Left cardiac atrium (tissue), 4 donors: ENCODE measurements at regions not wholly inside any gene's neighbourhood (a gene's known extent, or its start where the extent isn't known, plus 50 kb on each side); places are given as distances from the start of the nearest gene placed in this dataset.
"Not testable (repeated sequence)": the region's sequence is repeated elsewhere in the genome, so short reads cannot be mapped to it uniquely, and the experiment has no call there.

Experiments used
- ATAC-seq, 2 donors: fragments of 200-7000 bp; cut with Tn5 transposase; one replicate each; pipeline ENCODE4 v1.9.1; 2020; ENCODE audit warnings: mild to moderate bottlenecking in 2 of 2, moderate library complexity in 2 of 2
- DNase-seq: peaks from one replicate; pipeline ENCODE4 v3.0.0-alpha.2; 2020
- intact Hi-C, 2 donors: fragments of 100-400 bp; cut with DNase I; formaldehyde crosslinking; loops; one replicate each; pipeline versions ENCODE4 v1.14.1 to v1.15.1; 2022 to 2023
- donor health status: DM: no; HTN: yes; CAD: no.
- donor health status: DM: no; HTN: yes; CAD: no; lungs with severe emphysema.
- donor health status: DM: yes; HTN: yes; CAD: no.
- donor health status: Dilated cardiomyopathy.

DNA sequence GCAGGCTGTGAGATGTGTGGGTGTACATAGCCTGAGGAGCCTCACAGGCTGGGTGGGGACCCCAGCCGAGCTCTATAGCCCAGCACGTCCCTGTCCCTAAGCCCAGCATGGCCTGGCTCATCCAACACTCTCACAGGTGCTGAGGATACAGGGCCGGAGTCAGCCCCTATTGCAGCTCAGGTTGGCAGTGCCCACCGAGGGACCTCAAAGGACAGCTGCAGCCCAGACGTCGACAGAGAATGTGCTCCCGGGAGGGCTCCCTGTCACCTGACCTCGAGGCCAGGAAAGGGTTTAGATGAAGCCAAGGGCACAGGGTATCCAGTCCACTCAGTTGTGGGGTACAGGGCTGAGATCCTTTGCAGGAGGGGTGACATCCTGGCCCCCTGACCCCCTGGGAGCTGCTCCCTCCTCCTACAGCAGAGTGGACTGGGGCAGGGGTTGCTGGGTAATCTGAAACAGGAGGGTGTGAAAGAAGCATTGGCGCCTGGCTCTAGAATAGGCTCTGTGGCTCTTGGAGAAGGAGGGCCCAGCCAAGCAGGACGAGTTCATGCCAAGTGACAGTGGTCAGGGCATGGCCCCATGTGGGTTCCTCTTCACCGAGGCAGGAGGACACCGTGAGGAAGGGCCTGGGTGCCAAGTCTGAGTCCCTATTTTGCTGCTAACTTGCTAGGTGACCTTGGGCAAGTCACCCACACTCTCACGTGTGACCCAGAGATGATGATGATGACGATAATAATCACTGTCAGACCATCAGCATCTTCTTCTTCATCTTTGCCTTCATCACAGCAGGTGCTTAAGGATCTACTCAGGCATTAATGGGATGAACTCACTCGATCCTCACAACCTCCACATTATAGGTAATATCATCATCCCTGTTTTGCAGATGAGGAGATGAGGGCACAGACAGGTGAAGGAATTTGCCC lies 68.0 kb downstream of the RMI2 start:
- intact Hi-C loops: loop anchor here in 1 of 2 donors (10.0 kb wide), 1 partner anchor 112 kb away; a partner anchor contains a TSS
- ATAC-seq (no peak), DNase-seq (no peak)

- no peak for ATAC-seq
- intact Hi-C loops: loop anchor here in 1 of 2 donors (10.0 kb wide), 1 partner anchor 111 kb away; a partner anchor contains a TSS
- DNase-seq: no peak
Observed at GRCh38 chr16:11413907-11414595, 68.8 kb downstream of the RMI2 start.

DNA sequence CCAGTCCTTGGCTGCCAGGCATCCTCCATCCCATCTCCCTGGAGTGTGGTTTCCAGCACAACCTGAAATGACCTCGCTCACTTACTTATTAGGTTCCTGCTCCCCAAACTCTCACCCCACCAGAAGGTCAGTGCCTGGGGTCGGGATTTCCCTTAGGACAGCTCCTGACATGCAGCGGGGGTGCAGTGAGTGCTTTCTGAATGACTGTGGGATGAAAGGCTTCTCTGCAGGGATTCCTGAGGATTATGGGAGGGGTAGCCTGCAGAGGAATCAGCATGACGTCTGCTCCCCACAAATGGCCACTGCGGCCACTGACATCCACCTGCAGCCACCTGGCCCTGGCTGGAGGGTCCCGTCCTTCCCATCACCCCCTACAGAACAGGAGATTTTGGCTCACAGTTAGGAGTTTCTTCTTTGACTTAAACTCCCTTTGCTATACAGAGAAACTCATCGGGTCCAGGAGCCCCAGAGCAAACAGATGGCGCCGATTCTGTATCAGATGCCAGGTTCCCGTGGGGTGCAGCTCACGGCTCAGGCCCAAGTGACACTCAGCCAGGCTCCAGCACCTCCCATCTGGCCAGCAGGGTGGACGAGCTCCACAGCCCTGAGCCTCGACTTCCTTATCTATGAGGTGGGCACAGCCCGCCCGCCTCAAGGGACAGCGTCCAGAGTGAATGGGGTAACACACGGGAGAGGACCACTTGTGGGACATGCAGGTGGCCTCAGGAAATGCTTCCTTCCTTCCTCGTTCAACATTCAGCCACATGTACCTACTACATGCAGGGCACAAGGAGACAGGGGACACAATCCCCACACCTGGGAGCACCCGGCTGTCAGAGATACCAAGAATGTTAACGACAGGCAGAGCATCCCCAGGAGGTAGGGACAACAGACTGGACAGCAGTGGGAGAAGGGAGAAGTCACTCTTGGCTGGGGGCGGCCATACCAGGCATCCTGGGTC lies 69.8 kb downstream of the RMI2 start:
- no peak for ATAC-seq
- intact Hi-C loops: loop anchor here in 1 of 2 donors (10.0 kb wide), 1 partner anchor 110 kb away; a partner anchor contains a TSS
- no peak for DNase-seq

DNA sequence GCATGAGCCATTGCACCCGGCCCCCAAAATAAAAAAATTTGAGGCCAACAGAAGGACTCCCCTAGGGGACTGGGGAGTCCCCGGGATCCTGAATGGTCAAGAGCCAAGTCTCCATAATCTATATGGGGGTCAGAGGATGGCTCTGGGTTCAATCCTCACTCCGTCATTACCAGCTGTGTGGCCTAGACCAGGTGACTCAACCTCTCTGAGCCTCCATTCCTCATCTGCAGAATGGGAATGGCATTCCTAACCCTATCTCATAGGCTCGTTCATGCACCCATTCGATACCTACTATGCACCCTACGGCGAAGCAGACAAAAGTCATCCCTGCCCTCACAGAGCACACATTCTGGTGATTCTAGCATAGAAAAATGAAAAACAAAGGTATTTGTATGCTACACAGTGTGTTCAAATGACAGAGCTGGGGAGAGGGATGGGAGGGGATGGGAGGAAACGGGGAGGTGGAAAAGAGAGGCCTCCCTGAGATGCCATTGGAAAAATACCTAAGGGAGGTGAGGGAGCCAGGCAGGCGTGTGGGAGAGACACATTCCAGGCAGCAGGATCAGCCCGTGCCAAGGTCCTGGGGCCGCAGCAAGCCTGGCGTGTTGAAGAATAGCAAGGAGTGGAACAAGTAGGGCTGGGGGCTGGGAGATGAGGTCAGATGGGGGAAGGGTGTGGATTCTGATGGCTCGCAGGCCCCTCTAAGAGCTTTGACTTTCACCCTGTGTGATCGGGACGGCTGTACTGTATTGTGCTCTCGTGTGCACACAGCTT lies 71.2 kb downstream of the RMI2 start:
- DNase-seq (no peak), ATAC-seq (no peak)
- intact Hi-C loops: loop anchor here in 1 of 2 donors (10.0 kb wide), 1 partner anchor 108 kb away; a partner anchor contains a TSS

DNA sequence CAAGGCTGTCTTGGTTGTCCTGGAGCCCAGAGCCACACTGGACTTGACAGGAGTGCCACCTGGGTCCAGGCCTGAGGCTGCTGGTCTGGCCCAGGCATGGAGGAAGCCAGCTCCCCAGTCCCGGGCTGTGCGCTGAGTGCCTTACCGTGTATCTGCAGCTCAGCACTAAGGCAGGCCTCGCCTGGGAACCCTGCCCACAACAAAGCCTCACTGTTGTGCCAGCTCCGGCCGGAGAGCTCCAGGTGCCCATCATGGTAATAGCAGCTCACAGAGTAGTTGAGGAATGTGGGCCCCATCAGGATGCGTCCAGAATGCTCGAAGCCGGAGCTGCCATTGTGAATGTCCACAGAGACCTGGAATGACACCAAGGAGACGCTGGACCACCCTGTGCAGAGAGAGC lies 72.2 kb downstream of the RMI2 start:
- ATAC-seq: peak in 1 of 2 donors; percentile 19
- DNase-seq: no peak
- intact Hi-C loops: loop anchor here in 1 of 2 donors (10.0 kb wide), 1 partner anchor 107 kb away; a partner anchor contains a TSS

- intact Hi-C loops: loop anchor here in 1 of 2 donors (10.0 kb wide), 1 partner anchor 106 kb away; a partner anchor contains a TSS
- DNase-seq (no peak), ATAC-seq (no peak)
Observed at GRCh38 chr16:11418506-11418905, 73.2 kb downstream of the RMI2 start.

GRCh38 chr16:11420067-11420466 lies 74.8 kb downstream of the RMI2 start:
- ATAC-seq, DNase-seq, intact Hi-C loops: not testable (repeated sequence)

- intact Hi-C loops: no loop called here
- DNase-seq (no peak), ATAC-seq (no peak)
Observed at GRCh38 chr16:11420895-11421294, 75.6 kb downstream of the RMI2 start.

DNA sequence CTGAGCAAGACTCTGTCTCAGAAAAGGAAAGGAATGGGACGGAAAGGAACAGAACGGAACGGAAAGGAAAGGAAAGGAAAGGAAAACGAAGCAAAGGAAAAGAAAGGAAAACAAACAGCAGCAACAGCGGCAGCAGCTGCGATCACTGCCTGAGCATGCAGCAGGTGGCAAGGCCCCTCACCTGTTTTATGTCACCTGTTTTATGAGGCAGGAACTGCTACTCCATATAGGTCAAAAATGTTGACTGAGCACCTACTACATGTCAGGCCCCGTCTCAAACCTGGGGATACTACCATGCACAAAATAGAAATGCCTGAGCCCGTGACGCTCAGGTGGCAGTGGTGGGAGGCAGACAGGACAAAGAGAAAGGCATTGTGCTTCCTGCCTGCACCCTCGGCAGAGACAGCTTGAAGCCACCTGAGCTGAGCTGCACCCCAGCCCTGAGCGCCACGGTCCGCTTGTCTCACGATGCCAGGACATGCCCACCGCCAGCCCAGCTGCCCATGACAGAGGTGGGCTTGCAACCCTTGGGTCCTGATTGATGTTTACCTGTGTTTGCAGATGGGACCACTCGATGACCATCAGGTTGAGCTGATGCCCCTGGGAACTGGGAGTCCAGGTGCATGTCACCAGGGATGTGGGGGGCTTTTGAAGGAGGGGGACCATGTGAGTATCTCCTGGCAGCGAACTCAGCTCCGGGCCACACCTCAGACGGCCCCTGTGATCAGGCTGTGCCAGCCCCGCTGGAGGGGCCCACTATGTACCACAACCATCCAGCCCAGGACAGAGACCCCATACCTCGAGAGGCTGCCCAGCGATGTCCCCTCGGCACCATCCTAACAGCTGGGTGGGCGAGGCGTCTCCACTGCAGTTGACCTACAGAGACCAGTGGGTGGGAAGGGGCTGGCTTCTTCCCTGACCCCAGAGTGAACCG lies 77.4 kb downstream of the RMI2 start:
- ATAC-seq (no peak), DNase-seq (no peak)
- intact Hi-C loops: no loop called here

DNA sequence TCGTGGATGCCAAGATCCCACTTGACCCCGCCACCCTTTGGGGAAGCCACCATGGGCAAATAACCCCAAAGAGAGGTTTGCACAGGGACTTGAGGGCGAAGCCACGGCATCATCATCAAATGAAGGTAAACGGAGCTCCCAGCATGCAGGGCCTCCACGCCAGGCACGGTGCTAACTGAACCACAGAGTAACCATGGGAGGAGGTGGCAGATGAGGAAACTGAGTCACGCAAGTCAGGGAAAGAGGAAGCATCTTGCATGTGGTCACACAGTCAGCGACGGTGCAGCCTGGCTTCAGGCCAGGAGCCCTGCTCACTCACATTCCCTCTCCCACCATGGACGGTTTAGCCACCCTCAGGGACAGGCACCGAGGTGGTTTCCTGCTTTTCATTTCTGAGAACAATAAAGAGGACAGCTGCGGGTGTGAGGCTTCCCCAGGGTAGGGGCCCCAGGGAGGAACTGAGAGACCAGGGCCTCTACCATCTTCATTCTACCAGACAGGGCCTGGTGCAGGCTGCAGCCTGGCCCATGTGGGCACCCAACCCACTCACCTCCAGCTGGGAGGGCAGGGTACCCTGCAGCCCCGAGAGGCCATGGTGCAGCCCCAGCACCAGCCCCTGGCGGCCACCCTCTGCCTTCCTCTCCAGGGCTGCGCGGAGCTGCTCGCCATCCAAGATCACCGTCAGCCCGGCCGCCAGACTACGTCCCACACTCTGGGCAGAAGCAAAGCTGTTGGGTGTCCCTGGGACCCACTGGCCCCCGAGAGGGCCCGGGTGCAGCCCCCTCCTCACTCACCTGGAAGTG lies 78.3 kb downstream of the RMI2 start:
- intact Hi-C loops: no loop called here
- DNase-seq: no peak
- no peak for ATAC-seq

- ATAC-seq (no peak), DNase-seq (no peak)
- intact Hi-C loops: no loop called here
Observed at GRCh38 chr16:11424118-11424460, 78.8 kb downstream of the RMI2 start.

DNA sequence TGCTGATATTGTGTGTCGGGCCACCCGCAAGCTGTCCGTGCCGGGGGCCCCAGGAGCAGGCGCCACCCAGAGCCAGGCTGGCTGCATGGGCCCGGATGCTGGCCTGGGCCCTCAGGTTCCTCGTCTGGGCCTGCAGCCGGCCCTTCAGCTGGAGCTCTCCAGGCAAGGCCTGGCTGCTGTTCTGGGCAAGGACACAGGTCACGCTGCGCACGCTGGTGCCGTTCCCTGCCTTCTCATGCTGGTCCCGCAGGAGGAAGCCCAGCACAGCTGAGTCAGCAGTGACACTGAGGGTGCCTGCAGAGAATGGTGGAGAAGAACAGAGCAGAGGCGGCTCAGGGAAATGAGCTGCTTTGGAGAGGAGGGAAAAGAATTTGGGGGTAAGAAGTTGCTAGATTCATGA lies 79.9 kb downstream of the RMI2 start:
- ATAC-seq (no peak), DNase-seq (no peak)
- intact Hi-C loops: no loop called here

DNA sequence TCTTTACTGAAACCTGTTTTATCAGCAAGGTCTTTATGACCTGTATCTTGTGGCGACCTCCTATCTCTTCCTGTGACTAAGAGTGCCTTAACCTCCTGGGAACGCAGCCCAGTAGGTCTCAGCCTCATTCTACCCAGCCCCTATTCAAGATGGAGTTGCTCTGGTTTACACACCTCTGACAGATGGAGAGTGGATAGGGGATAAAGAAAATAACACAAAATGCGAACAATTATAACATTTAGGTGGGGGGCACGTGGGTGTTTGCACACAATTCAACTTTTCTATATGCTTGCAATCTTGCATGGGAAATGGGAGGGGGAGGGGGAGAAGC lies 83.3 kb downstream of the RMI2 start:
- DNase-seq (no peak), ATAC-seq (no peak)
- intact Hi-C loops: no loop called here

DNA sequence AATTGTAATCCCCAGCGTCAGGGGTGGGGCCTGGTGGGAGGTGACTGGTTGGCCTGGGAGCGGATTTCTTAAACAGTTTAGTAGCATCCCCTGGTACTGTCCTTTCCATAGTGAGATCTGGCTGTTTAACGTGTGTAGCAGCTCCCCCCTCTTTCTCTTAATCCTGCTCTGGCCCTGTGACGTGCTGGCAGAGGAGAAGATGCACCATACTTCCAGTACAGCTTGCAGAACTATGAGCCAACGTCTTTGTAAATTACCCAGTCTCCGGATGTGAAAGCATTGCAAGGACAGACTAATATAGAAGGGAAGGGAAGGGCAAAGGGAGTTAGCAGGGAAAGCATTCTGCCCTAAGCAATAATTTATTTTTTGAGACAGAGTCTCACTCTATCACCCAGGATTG lies 83.9 kb downstream of the RMI2 start:
- DNase-seq (no peak), ATAC-seq (no peak)
- intact Hi-C loops: no loop called here

DNA sequence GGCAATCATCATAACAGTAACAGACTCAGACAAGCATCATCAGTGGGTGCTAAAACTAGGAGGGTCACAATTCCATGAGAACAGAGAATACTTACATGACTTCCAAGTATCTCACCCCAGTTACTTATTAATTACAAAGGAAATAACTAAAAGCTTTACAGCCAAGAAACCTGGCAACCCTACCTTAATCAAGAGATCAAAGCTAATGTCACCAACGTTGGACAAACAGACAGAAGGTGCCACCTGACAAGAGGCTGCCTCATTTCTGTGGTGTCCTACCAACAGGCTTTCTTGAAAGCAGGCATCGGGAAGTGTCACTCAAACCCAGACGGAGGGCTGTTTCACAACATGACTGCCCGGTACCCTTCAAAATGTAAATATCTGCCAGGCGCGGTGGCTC lies 84.6 kb downstream of the RMI2 start:
- intact Hi-C loops: no loop called here
- DNase-seq: no peak
- ATAC-seq: no peak

DNA sequence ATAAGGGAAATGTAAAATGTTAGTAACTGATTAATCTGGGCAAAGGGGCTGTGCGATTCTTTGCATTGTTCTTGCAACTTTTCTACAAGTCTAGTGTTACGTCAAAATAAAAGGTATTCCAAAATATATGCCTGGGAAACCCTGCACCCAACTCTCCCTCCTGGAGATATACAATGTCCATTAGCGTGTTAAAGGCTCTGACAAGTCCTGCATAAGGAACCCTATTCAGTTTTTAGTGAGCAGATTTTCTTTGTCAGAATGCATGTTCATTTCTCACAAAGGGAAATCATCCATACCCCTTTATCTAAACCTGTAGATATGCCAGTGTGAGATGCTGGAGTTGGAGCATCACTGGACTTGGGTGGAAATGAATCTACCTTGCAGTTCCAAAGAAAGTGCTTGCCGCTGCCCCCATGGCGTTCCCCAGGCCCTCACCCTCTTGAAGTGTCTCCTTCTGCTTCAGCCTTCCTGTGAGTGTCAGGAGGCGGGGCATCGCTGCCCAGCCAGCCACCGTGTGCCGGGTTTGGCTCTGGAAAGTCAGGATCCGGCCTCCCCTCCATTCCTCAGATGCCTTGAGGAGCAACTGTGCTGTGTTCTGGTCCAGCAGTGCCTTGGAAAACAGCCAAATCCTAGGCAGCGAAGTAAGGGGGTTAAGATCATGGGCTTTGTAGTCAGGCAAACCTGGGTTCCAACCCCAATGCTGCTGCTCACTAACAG lies 85.5 kb downstream of the RMI2 start:
- ATAC-seq: no peak
- intact Hi-C loops: no loop called here
- DNase-seq: no peak
